Retinal pigment epithelial cell (primary cell): ENCODE measurements at regions not wholly inside any gene's neighbourhood (a gene's known extent, or its start where the extent isn't known, plus 50 kb on each side); places are given as distances from the start of the nearest gene placed in this dataset.

Source experiments
- DNase-seq: peaks from one replicate; pipeline ENCODE4 v3.0.0-alpha.2; 2010; ENCODE audit warnings: low read depth
- H3K4me3 ChIP-seq: 2 replicates; pipeline ENCODE4 v1.5.1; 2011; ENCODE audit warnings: mild to moderate bottlenecking, low read length, control low read depth, moderate library complexity
- TF ChIP-seq, protein P1 (sequence below): conservative IDR thresholded peaks from 2 replicates; pipeline ENCODE4 v1.5.1; 2011; ENCODE audit warnings: low read depth, low read length, control low read depth, inconsistent platforms

DNA sequence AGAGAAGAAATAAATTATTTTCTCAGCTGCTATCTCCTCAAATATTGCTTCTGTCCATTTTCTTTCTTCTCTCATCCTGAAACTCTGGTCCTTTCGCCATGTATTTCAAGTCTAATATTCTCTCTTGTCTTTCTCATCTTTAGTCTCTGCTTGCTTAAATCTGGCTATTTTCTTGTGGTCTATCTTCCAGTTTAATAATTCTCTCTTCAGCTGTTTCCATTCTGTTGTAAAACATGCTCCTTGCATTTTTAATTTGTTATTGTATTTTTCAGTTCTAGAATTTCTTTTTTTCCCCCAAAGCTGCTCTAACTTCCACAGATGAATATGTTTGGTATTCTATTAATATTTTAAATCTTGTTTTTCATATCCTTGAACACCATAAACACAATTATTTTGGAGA is 70.1 kb upstream of the TMPRSS2 start:
- DNase-seq, result no peak
- TF ChIP-seq, protein P1, sequence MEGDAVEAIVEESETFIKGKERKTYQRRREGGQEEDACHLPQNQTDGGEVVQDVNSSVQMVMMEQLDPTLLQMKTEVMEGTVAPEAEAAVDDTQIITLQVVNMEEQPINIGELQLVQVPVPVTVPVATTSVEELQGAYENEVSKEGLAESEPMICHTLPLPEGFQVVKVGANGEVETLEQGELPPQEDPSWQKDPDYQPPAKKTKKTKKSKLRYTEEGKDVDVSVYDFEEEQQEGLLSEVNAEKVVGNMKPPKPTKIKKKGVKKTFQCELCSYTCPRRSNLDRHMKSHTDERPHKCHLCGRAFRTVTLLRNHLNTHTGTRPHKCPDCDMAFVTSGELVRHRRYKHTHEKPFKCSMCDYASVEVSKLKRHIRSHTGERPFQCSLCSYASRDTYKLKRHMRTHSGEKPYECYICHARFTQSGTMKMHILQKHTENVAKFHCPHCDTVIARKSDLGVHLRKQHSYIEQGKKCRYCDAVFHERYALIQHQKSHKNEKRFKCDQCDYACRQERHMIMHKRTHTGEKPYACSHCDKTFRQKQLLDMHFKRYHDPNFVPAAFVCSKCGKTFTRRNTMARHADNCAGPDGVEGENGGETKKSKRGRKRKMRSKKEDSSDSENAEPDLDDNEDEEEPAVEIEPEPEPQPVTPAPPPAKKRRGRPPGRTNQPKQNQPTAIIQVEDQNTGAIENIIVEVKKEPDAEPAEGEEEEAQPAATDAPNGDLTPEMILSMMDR, result no peak
- H3K4me3 ChIP-seq, result no peak overlapping the region

DNA sequence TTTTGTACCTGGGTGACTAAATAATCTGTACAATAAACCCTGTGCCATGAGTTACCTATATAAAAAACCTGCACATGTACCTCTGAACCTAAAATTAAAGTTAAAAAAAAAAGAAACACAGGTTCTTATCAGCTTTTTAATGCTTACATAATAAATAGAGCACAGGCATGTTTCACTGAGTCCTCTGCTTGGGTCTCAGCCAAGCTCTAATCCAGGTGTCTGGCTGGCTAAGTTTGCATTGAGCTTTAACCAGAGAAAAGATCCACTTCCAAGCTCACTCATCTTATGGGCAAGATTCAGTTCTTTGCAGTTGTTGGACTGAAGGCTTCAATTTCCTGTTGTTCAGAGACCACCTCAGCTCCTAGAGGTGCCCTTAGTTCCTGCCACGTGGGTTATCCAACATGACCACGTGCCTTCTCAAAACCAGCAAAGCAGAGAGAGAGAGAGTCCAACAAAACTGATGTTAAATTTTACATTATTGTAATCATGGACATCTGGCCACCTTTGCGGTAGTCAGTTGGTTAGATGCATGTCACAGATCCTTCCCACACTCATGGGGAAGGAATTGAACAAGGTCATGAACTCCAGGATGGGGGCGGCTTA is 68.2 kb upstream of the TMPRSS2 start:
- TF ChIP-seq, protein P1, result no peak
- H3K4me3 ChIP-seq, result no peak overlapping the region
- no peak for DNase-seq

DNA sequence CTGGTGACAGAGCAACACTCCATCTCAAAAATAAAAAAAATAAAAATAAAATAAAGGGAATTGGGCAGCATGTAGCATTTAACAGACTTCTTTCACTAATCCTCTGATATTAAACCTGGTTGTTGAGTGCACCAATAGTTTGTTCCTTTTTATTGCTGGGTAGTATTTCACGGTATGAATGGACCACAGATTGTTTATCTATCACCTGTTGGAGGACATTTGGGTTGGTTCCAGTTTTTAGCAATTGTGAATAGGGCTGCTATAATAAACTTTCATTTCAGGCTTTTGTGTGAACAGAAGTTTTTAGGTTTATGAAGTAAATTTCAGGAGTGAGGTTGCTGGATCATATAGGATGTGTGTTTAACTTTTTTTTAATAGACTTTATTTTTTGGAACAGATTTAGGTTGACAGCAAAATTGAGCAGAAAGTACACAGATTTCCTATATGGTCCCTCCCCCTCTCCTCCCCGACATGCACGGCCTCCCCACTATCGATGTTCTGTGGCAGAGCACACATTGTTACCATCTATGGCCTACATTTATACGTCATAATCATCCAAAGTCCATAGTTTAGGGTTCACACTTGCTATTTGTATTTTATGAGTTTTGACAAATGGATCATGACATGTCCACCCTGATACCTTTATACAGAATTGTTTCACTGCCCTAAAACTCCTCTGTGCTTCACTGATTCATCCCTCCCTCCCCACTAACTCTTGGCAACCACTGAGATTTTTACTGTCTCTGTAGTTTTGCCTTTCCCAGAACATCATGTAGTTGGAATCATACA is 66.1 kb upstream of the TMPRSS2 start:
- no peak for DNase-seq
- no peak overlapping the region for H3K4me3 ChIP-seq
- TF ChIP-seq, protein P1, result no peak

DNA sequence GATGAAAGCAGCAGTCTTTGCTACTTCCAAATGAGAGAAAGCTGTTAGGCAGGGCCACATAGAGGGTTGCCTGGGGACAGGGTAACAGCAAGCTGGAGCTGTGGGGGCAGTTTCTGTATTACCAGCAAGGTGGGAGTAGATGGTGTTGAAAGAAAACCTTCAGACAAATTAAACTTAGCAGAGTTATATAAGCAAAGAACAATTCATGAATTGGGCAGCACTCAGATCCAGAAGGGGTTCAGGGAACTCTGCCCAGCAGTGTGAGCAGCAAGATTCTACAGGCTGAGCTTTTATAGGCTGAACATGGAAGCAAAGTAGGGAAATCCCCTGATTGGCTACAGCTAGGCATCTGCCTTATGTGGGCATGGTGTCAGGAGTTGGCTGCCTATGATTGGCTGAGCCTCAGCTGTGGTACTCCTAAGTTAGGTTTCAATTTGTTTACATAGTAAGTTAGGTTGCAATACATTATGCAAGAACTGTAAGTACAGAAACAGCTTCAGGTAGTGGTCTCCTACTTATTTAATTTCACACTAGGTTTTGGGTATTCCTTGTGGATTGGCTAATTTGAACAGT is 64.1 kb upstream of the TMPRSS2 start:
- no peak for DNase-seq
- TF ChIP-seq, protein P1, result no peak
- H3K4me3 ChIP-seq, result no peak overlapping the region

DNA sequence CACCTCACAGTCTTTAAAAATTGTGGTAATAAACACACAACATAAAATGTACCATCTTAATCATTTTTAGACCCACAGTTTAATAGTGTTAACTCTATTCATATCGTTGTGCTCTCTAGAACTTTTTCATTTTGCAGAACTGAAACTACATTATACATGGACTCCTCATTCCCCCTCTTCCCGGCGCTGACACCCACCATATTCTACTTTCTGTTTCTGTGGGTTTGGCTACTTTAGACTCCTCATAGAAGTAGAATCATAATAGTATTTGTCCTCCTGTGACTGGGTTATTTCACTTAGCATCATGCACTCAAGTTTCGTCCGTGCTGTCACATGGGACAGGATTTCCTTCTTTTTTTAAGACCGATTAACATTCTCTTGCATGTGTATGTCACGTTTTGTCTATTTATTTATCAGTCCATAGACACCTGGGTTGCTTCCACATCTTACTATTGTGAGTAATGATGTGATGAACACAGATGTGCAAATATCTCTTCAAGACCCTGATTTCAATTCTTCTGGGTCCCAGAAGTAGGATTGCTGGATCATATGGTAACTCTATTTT is 62.9 kb upstream of the TMPRSS2 start:
- no peak for DNase-seq
- H3K4me3 ChIP-seq, result no peak overlapping the region
- TF ChIP-seq, protein P1, result no peak

DNA sequence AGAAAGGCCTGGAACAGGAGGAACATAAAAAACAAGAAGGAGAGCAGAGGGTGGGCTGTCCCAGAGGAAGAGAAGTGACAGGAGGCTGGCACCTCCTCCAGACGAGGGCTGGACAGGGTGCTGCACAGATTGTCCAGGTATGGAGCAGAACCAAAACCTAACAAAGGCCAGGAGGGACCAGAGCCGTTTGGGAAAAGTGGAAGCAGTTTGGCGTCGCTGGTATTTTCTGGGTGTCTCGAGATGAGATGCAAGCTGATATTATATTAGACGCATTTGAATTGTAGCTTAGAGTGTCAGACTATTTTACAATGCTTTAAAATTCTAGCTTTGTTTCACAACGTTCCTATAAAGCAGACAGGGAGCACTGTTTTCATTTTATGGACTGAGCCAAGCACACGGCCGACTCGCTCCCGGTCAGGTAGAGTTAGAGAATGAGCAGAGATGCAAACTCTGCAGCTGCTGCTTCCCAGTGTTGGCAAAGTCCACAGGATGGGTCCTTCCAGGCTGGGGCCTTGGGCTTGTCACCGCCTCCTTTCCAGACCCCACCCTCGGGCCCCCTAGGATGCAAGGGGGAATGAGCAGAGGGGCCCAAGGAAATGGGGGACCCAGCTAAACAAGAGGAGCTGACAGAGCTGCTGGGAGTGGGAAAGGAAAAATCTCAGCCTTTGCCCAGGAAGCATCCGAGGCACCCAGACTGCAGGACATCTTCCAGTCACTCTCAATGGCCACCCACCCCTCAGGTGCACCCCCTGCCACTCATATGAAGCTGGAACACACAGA is 60.8 kb upstream of the TMPRSS2 start:
- DNase-seq, result no peak
- TF ChIP-seq, protein P1, result no peak
- H3K4me3 ChIP-seq, result no peak overlapping the region
